ENCODE measurements at regions not wholly inside any gene's neighbourhood (a gene's known extent, or its start where the extent isn't known, plus 50 kb on each side); places are given as distances from the start of the nearest gene placed in this dataset.

DNA sequence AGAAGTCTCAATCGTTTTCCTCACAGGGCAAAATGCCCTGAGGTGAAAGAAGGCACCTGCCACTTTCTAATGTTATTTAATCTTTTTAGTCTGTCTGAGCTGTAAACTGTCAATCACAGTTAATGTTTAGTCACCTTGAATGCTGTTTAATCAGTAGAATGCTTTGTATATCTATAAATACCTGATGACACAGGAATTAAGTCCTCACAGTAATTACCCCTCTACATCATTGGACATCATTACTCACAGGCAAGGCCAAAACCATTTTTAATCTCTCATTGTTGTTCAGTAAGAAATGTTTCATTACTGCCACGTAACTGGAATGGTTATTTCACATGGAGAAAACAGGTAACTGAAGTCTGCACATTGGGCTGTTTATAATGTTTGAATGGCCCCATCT lies 178.8 kb downstream of the EXOC5 start:
- TF ChIP-seq GATA3 (IDR thresholded peaks at IDR 0.05; ENCODE audit: low read depth, low read length) (no peak), GATA2 (IDR thresholded peaks at IDR 0.05; ENCODE audit: low read depth, low read length) (no peak)
